Parathyroid adenoma (tissue), 2 donors: ENCODE measurements at regions not wholly inside any gene's neighbourhood (a gene's known extent, or its start where the extent isn't known, plus 50 kb on each side); places are given as distances from the start of the nearest gene placed in this dataset.

Experiments used
- H2AFZ ChIP-seq: fragments of 300-600 bp; sonication (generic); one replicate; pipeline ENCODE4 v1.7.0; 2017; ENCODE audit warnings: antibody characterized with exemption, mild to moderate bottlenecking
- H3K27ac ChIP-seq: fragments of 300-600 bp; sonication (generic); one replicate; pipeline ENCODE4 v1.7.0; 2017
- H3K27me3 ChIP-seq: fragments of 300-600 bp; sonication (generic); one replicate; pipeline ENCODE4 v1.7.0; 2017; ENCODE audit warnings: low read length; ENCODE audit not compliant: control insufficient read depth, insufficient read depth
- H3K36me3 ChIP-seq: fragments of 300-600 bp; sonication (generic); one replicate; pipeline ENCODE4 v1.7.0; 2017; ENCODE audit warnings: low read length; ENCODE audit not compliant: control insufficient read depth, insufficient read depth
- H3K4me1 ChIP-seq: fragments of 300-600 bp; sonication (generic); one replicate; pipeline ENCODE4 v1.7.0; 2017; ENCODE audit warnings: control low read depth
- H3K4me2 ChIP-seq: fragments of 300-600 bp; sonication (generic); one replicate; pipeline ENCODE4 v1.7.0; 2017; ENCODE audit warnings: low read length
- H3K4me3 ChIP-seq: fragments of 300-600 bp; sonication (generic); one replicate; pipeline ENCODE4 v1.7.0; 2017; ENCODE audit warnings: low read depth, low read length
- H3K79me2 ChIP-seq: fragments of 300-600 bp; sonication (generic); one replicate; pipeline ENCODE4 v1.7.0; 2017; ENCODE audit warnings: control low read depth
- H3K9ac ChIP-seq: fragments of 300-600 bp; sonication (generic); one replicate; pipeline ENCODE4 v1.7.0; 2017; ENCODE audit warnings: mild to moderate bottlenecking
- H3K9me3 ChIP-seq: fragments of 300-600 bp; sonication (generic); one replicate; pipeline ENCODE4 v1.7.0; 2017; ENCODE audit warnings: low read length; ENCODE audit not compliant: control insufficient read depth
- TF ChIP-seq, protein P1 (sequence below): fragments of 300-600 bp; sonication (generic); IDR thresholded peaks from one replicate; pipeline ENCODE4 v1.7.0; 2017; ENCODE audit warnings: antibody characterized with exemption, mild to moderate bottlenecking
- donor health status: primary hyperparathyroidism.

DNA sequence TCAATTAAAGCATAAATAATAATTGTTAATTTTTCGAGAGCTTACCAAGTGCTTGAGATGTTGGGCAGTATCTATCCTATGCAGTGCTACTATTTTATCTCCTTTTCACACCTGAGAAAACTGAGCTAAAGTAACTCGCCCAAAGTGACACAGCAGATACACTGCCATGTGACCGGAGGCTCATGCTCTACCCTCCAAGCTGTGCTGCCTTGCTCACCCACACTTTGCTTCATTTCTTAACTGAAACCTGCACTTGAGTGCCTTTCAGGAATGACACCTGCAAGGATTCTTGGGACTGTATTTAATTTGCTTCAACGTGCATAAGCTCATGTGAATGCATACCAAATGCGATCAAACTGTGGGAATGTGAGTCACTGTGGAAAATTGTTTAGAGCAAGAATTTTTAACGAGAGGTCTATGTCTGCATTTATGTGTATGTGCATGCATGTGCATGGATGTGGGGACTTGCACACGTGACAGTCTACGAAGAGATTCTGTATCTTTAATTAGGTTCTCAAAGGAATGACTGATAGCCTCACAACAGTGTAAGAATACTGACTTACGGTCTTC, 119.2 kb downstream of the ADCYAP1R1 start:
- Histone ChIP-seq H3K27me3 (no peaks in the 10 kb centered on the region), H2AFZ (no peak overlapping the region), H3K9ac (no peak overlapping the region), H3K27ac (no peak overlapping the region), H3K36me3 (no peaks in the 10 kb centered on the region), H3K4me1 (no peaks in the 10 kb centered on the region), H3K4me2 (no peak overlapping the region), H3K79me2 (no peaks in the 10 kb centered on the region), H3K9me3 (no peaks in the 10 kb centered on the region), H3K4me3 (no peak overlapping the region)
- TF ChIP-seq, protein P1, sequence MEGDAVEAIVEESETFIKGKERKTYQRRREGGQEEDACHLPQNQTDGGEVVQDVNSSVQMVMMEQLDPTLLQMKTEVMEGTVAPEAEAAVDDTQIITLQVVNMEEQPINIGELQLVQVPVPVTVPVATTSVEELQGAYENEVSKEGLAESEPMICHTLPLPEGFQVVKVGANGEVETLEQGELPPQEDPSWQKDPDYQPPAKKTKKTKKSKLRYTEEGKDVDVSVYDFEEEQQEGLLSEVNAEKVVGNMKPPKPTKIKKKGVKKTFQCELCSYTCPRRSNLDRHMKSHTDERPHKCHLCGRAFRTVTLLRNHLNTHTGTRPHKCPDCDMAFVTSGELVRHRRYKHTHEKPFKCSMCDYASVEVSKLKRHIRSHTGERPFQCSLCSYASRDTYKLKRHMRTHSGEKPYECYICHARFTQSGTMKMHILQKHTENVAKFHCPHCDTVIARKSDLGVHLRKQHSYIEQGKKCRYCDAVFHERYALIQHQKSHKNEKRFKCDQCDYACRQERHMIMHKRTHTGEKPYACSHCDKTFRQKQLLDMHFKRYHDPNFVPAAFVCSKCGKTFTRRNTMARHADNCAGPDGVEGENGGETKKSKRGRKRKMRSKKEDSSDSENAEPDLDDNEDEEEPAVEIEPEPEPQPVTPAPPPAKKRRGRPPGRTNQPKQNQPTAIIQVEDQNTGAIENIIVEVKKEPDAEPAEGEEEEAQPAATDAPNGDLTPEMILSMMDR = no peak
